Loucy (cell line): ENCODE measurements at regions not wholly inside any gene's neighbourhood (a gene's known extent, or its start where the extent isn't known, plus 50 kb on each side); places are given as distances from the start of the nearest gene placed in this dataset.

Source experiments
- EZH2phosphoT487 ChIP-seq: fragments of 200-600 bp; IDR thresholded peaks from 2 replicates; pipeline ENCODE4 v1.6.1; 2018; ENCODE audit warnings: antibody characterized with exemption, mild to moderate bottlenecking, moderate library complexity, borderline replicate concordance
- TF ChIP-seq, protein P1 (sequence below): fragments of 200-600 bp; sonication (generic); conservative IDR thresholded peaks from 2 replicates; pipeline ENCODE4 v1.5.1; 2014; ENCODE audit warnings: mild to moderate bottlenecking, antibody characterized with exemption, low read length

DNA sequence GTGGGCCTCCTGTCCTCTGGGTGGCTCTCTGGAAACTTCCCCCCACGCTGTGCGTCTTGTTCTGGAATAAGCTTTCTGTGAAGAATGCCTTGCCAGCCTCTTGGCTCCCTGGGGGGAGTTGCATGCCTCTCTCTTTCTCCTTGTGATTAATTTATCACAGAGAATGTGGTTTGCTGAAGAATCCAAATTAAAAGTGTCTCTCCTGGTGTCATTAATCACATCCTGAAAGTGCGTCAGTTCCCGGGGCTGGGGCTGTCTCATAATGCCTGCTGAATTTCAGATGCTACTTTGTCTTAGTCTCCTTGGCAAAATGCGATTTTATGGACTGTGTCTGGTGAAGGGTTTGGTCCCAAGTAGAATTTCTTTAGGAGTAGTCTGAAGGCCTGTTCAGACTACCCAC lies 787.7 kb upstream of the TMEM132C start:
- TF ChIP-seq, protein P1, sequence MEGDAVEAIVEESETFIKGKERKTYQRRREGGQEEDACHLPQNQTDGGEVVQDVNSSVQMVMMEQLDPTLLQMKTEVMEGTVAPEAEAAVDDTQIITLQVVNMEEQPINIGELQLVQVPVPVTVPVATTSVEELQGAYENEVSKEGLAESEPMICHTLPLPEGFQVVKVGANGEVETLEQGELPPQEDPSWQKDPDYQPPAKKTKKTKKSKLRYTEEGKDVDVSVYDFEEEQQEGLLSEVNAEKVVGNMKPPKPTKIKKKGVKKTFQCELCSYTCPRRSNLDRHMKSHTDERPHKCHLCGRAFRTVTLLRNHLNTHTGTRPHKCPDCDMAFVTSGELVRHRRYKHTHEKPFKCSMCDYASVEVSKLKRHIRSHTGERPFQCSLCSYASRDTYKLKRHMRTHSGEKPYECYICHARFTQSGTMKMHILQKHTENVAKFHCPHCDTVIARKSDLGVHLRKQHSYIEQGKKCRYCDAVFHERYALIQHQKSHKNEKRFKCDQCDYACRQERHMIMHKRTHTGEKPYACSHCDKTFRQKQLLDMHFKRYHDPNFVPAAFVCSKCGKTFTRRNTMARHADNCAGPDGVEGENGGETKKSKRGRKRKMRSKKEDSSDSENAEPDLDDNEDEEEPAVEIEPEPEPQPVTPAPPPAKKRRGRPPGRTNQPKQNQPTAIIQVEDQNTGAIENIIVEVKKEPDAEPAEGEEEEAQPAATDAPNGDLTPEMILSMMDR: no peak
- no peak for TF ChIP-seq EZH2phosphoT487
